ENCODE measurements at regions not wholly inside any gene's neighbourhood (a gene's known extent, or its start where the extent isn't known, plus 50 kb on each side); places are given as distances from the start of the nearest gene placed in this dataset.

- TF ChIP-seq ZNF565 (CRISPR knock-in tag; conservative IDR thresholded peaks at IDR 0.05; ENCODE audit: low read depth) (no peak), RARB (CRISPR knock-in tag; IDR thresholded peaks at IDR 0.05) (no peak), TCF4 (CRISPR knock-in tag; IDR thresholded peaks at IDR 0.05; ENCODE audit: borderline replicate concordance) (no peak), SNAI2 (CRISPR knock-in tag; IDR thresholded peaks at IDR 0.05) (no peak), ZNF70 (CRISPR knock-in tag; IDR thresholded peaks at IDR 0.05) (no peak), BACH2 (CRISPR knock-in tag; IDR thresholded peaks at IDR 0.05; ENCODE audit: borderline replicate concordance) (no peak), CSDC2 (CRISPR knock-in tag; IDR thresholded peaks at IDR 0.05) (no peak), ZC3H10 (CRISPR knock-in tag; IDR thresholded peaks at IDR 0.05) (no peak), ZNF8 (CRISPR knock-in tag; IDR thresholded peaks at IDR 0.05) (no peak), TSHZ2 (CRISPR knock-in tag; IDR thresholded peaks at IDR 0.05) (no peak)
- ATAC-seq, result no peak
Observed at GRCh38 chr4:130124066-130124465, 1028.1 kb downstream of the C4orf33 start.

- no peak for TF ChIP-seq SNAI2 (CRISPR knock-in tag; IDR thresholded peaks at IDR 0.05)
- no peak for TF ChIP-seq CSDC2 (CRISPR knock-in tag; IDR thresholded peaks at IDR 0.05)
- TF ChIP-seq ZNF565 (CRISPR knock-in tag; conservative IDR thresholded peaks at IDR 0.05; ENCODE audit: low read depth), result no peak
- TF ChIP-seq CREB5 (CRISPR knock-in tag; IDR thresholded peaks at IDR 0.05; ENCODE audit: low read depth), result no peak
- TF ChIP-seq PPARA (CRISPR knock-in tag; IDR thresholded peaks at IDR 0.05; ENCODE audit: borderline replicate concordance), result no peak
- TF ChIP-seq OSR1 (CRISPR knock-in tag; IDR thresholded peaks at IDR 0.05), result no peak
- TF ChIP-seq ZNF70 (CRISPR knock-in tag; IDR thresholded peaks at IDR 0.05), result no peak
- no peak for TF ChIP-seq PATZ1 (CRISPR knock-in tag; IDR thresholded peaks at IDR 0.05; ENCODE audit: borderline replicate concordance)
- TF ChIP-seq TSHZ2 (CRISPR knock-in tag; IDR thresholded peaks at IDR 0.05), result no peak
- no peak for TF ChIP-seq ZNF8 (CRISPR knock-in tag; IDR thresholded peaks at IDR 0.05)
- no peak for TF ChIP-seq RARB (CRISPR knock-in tag; IDR thresholded peaks at IDR 0.05)
- TF ChIP-seq BACH2 (CRISPR knock-in tag; IDR thresholded peaks at IDR 0.05; ENCODE audit: borderline replicate concordance), result no peak
- no peak for TF ChIP-seq POU6F1 (CRISPR knock-in tag; IDR thresholded peaks at IDR 0.05; ENCODE audit: borderline replicate concordance, low read depth)
- no peak for ATAC-seq
Observed at GRCh38 chr4:130125467-130125866, 1029.5 kb downstream of the C4orf33 start.

GRCh38 chr4:130127297-130127696, 1031.3 kb downstream of the C4orf33 start:
- ATAC-seq, result no peak
- no peak for TF ChIP-seq CSDC2 (CRISPR knock-in tag; IDR thresholded peaks at IDR 0.05)
- TF ChIP-seq POU6F1 (CRISPR knock-in tag; IDR thresholded peaks at IDR 0.05; ENCODE audit: borderline replicate concordance, low read depth), result no peak
- no peak for TF ChIP-seq ZNF8 (CRISPR knock-in tag; IDR thresholded peaks at IDR 0.05)
- TF ChIP-seq CSRNP3 (CRISPR knock-in tag; IDR thresholded peaks at IDR 0.05), result no peak
- no peak for TF ChIP-seq ISL1 (CRISPR knock-in tag; IDR thresholded peaks at IDR 0.05)
- no peak for TF ChIP-seq ARNTL (CRISPR knock-in tag; IDR thresholded peaks at IDR 0.05; ENCODE audit: borderline replicate concordance, low read depth)
- no peak for TF ChIP-seq TSHZ2 (CRISPR knock-in tag; IDR thresholded peaks at IDR 0.05)
- TF ChIP-seq ZC3H10 (CRISPR knock-in tag; IDR thresholded peaks at IDR 0.05), result no peak
